ENCODE measurements at regions not wholly inside any gene's neighbourhood (a gene's known extent, or its start where the extent isn't known, plus 50 kb on each side); places are given as distances from the start of the nearest gene placed in this dataset.

DNA sequence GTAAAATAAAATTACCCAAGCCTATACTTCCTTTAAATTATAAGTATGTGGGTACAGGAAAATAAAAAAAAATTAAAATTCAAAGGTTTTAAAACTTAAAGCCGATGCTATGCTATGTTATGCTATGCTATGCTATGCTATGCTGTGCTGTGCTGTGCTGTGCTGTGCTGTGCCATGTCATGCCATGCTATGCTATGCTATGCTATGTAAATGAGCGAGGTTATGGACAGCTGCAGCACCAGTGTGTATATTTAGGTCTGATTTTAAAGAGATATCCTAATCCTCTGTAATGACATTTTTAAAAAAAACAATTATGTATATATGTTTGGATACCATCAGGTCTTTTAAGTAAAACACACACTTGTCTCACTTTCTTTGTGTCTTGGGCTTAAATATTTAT is 1822.0 kb upstream of the SEL1L start:
- TF ChIP-seq POLR2A (IDR thresholded peaks at IDR 0.05; ENCODE audit: low read length), result no peak
- no peak for TF ChIP-seq GATA1 (IDR thresholded peaks at IDR 0.05; ENCODE audit: low read depth, low read length)

All from erythroblast (primary cell).